Endothelial cell of umbilical vein (primary cell): ENCODE measurements at regions not wholly inside any gene's neighbourhood (a gene's known extent, or its start where the extent isn't known, plus 50 kb on each side); places are given as distances from the start of the nearest gene placed in this dataset.

ENCODE experiments used
- BruUV-seq: library from RNA; stranded (reverse); fragments of 400-500 nt; replicated peaks from 2 replicates; lab custom pipeline; 2021; lab: Mats Ljungman, UMichigan
- CTCF ChIA-PET: fragments of 300-600, 350-600 bp; sonication (Branson Sonifier 250); formaldehyde crosslinking; loops from one replicate; lab custom pipeline; 2021; ENCODE audit warnings: antibody characterized with exemption, inconsistent platforms; lab: Charles Lee
- POLR2A ChIA-PET: fragments of 300-600, 350-600 bp; sonication (Branson Sonifier 250); formaldehyde crosslinking; loops from one replicate; lab custom pipeline; 2021; ENCODE audit warnings: antibody characterized with exemption, inconsistent platforms; lab: Charles Lee
- DNase-seq: peaks from one replicate; pipeline ENCODE4 v3.0.0-alpha.2; 2011; ENCODE audit warnings: low read depth, low spot score
- FAIRE-seq: peaks from 2 replicates; lab custom pipeline; 2011; peaks lifted over from hg19 to GRCh38; lab: Jason Lieb, UNC
- H2AFZ ChIP-seq: 2 replicates; pipeline ENCODE4 v1.6.0; 2012; ENCODE audit warnings: low read depth, low read length, control low read depth, inconsistent platforms
- H3K27ac ChIP-seq: 2 replicates; pipeline ENCODE4 v1.5.1; 2011; ENCODE audit warnings: low read depth, mild to moderate bottlenecking, control low read depth, low read length, moderate library complexity; ENCODE audit not compliant: insufficient read depth
- H3K27me3 ChIP-seq, 2 experiments: 2 replicates each; pipeline versions ENCODE4 v1.6.0 to v1.6.1; 2011; ENCODE audit warnings: low read length in 2 of 2, mixed read lengths in 1 of 2; ENCODE audit not compliant: control insufficient read depth in 2 of 2, insufficient read depth in 2 of 2
- H3K36me3 ChIP-seq, 2 experiments: 2 replicates in 1 of 2; 3 replicates in 1 of 2; pipeline ENCODE4 v1.5.1; 2011; ENCODE audit warnings: low read length in 2 of 2, mild to moderate bottlenecking in 1 of 2, moderate library complexity in 1 of 2; ENCODE audit not compliant: control insufficient read depth in 2 of 2, insufficient read depth in 2 of 2; ENCODE audit errors: extremely low read depth in 1 of 2
- H3K4me1 ChIP-seq: 3 replicates; pipeline ENCODE4 v1.5.1; 2011; ENCODE audit warnings: mild to moderate bottlenecking, low read length; ENCODE audit not compliant: control insufficient read depth, insufficient read depth; ENCODE audit errors: extremely low read depth
- H3K4me2 ChIP-seq: 2 replicates; pipeline ENCODE4 v1.6.1; 2011; ENCODE audit warnings: low read length, control low read depth, mixed read lengths; ENCODE audit not compliant: insufficient read depth
- H3K4me3 ChIP-seq, 3 experiments: fragments of 200-600 bp in 1 of 3; sonication (generic), shearing (Covaris generic) in 1 of 3; replicated peaks in 1 of 3; 2 replicates each; pipeline ENCODE4 v1.5.1; 2011 to 2016; ENCODE audit warnings: control low read depth in 3 of 3, low read length in 3 of 3, mild to moderate bottlenecking in 2 of 3, inconsistent platforms in 1 of 3, low read depth in 1 of 3, moderate library complexity in 1 of 3; ENCODE audit not compliant: insufficient read depth in 1 of 3
- H3K79me2 ChIP-seq: 2 replicates; pipeline ENCODE4 v1.6.0; 2012; ENCODE audit warnings: low read length, inconsistent platforms; ENCODE audit not compliant: control insufficient read depth, insufficient read depth
- H3K9ac ChIP-seq: replicated peaks from 2 replicates; pipeline ENCODE3; 2011; ENCODE audit warnings: low read length, control low read depth; ENCODE audit not compliant: insufficient read depth; ENCODE audit errors: extremely low read depth
- H3K9me1 ChIP-seq: replicated peaks from 3 replicates; pipeline ENCODE4 v1.6.0; 2011; ENCODE audit warnings: mild to moderate bottlenecking, low read length; ENCODE audit not compliant: control insufficient read depth, insufficient read depth; ENCODE audit errors: extremely low read depth
- H3K9me3 ChIP-seq: replicated peaks from 2 replicates; pipeline ENCODE4 v1.5.1; 2012; ENCODE audit warnings: low read length, inconsistent platforms; ENCODE audit not compliant: control insufficient read depth, insufficient read depth
- H4K20me1 ChIP-seq: replicated peaks from 2 replicates; pipeline ENCODE3; 2011; ENCODE audit warnings: mild to moderate bottlenecking, low read length; ENCODE audit not compliant: control insufficient read depth, insufficient read depth; ENCODE audit errors: extremely low read depth
- EZH2 ChIP-seq: IDR thresholded peaks from 2 replicates; pipeline ENCODE4 v1.6.1; 2012; ENCODE audit warnings: borderline replicate concordance, low read depth, mild to moderate bottlenecking, moderate library complexity, low read length, inconsistent platforms; ENCODE audit not compliant: severe bottlenecking
- FOS ChIP-seq: IDR thresholded peaks from 2 replicates; pipeline ENCODE4 v1.6.1; 2011; ENCODE audit warnings: mild to moderate bottlenecking, low read length, moderate library complexity, borderline replicate concordance; ENCODE audit not compliant: insufficient read depth
- GATA2 ChIP-seq: IDR thresholded peaks from 2 replicates; pipeline ENCODE4 v1.7.0; 2011; ENCODE audit warnings: low read depth, mild to moderate bottlenecking, moderate library complexity, mixed read lengths, low read length; ENCODE audit not compliant: insufficient read length, insufficient read depth
- JUN ChIP-seq: IDR thresholded peaks from 2 replicates; pipeline ENCODE4 v1.6.1; 2011; ENCODE audit warnings: borderline replicate concordance, low read depth; ENCODE audit not compliant: insufficient read length, insufficient read depth
- MAX ChIP-seq: IDR thresholded peaks from 2 replicates; pipeline ENCODE4 v1.6.1; 2011; ENCODE audit not compliant: insufficient read depth, insufficient read length
- MYC ChIP-seq: IDR thresholded peaks from one replicate; pipeline ENCODE4 v1.6.1; 2011; ENCODE audit warnings: mild to moderate bottlenecking, low read depth, low read length
- POLR2A ChIP-seq: IDR thresholded peaks from 2 replicates; pipeline ENCODE4 v1.6.1; 2012; ENCODE audit warnings: low read depth, mild to moderate bottlenecking, control low read depth, low read length
- POLR2AphosphoS5 ChIP-seq: IDR thresholded peaks from 2 replicates; pipeline ENCODE4 v1.6.1; 2012; ENCODE audit warnings: low read depth, mild to moderate bottlenecking, control low read depth, low read length, moderate library complexity; ENCODE audit not compliant: insufficient read depth
- dilution Hi-C: fragments of 300-500 bp; cut with MboI; formaldehyde crosslinking; loops from one replicate; pipeline ENCODE4 v1.15.0; 2019; ENCODE audit warnings: low sequenced_read_pairs; ENCODE audit not compliant: extremely low pct_ligation_motif_present
- intact Hi-C: fragments of 100-400 bp; cut with micrococcal nuclease; formaldehyde crosslinking; loops from one replicate; pipeline ENCODE4 v1.10.0; 2022
- TF ChIP-seq, protein P1 (sequence below), 2 donors: IDR thresholded peaks; 1 replicate in 1 of 2; 2 replicates in 1 of 2; pipeline ENCODE4 v1.5.1; 2011; ENCODE audit warnings: low read length in 2 of 2, mild to moderate bottlenecking in 2 of 2, moderate library complexity in 2 of 2, control low read depth in 1 of 2, inconsistent platforms in 1 of 2, low read depth in 1 of 2; ENCODE audit not compliant: insufficient read depth in 1 of 2; ENCODE audit errors: extremely low read depth in 1 of 2

DNA sequence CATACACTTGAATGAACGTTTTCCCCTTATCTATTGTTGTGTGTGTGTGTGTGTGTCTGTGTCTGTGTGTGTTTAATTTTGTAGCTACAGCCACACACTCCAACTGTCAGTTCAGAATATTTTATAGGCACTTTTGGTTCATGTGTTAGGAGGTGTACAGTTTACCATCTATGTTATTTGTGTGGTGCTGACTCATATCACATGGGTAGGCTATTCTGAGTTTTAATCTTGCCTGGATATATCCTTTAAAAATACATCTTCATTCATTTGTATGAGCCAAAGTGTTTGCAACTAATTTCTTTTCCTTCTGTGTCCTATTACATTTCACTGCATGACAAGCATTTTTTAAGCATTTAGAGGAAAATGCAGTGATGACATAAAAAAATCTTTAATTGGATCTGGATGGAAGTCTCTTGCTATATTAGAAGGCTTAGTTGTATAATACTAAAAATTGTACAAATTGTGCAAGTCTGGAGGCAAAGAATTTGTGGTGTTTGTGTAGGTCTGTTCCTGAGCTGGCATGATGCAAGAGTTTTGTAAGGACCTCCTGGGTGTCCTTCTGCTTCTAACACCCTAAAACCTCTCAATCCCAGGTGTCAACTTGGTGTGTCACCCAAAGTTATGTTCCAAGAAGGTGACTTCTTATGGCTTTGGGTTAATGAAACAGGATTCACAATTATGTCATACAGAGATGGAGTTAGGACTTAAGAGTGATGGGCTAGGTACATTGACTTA is 52.4 kb upstream of the HMHB1 start:
- TF ChIP-seq GATA2 (no peak), POLR2AphosphoS5 (no peak), EZH2 (no peak), FOS (no peak), POLR2A (no peak), MYC (no peak), MAX (no peak), JUN (no peak)
- TF ChIP-seq, protein P1, sequence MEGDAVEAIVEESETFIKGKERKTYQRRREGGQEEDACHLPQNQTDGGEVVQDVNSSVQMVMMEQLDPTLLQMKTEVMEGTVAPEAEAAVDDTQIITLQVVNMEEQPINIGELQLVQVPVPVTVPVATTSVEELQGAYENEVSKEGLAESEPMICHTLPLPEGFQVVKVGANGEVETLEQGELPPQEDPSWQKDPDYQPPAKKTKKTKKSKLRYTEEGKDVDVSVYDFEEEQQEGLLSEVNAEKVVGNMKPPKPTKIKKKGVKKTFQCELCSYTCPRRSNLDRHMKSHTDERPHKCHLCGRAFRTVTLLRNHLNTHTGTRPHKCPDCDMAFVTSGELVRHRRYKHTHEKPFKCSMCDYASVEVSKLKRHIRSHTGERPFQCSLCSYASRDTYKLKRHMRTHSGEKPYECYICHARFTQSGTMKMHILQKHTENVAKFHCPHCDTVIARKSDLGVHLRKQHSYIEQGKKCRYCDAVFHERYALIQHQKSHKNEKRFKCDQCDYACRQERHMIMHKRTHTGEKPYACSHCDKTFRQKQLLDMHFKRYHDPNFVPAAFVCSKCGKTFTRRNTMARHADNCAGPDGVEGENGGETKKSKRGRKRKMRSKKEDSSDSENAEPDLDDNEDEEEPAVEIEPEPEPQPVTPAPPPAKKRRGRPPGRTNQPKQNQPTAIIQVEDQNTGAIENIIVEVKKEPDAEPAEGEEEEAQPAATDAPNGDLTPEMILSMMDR (IDR thresholded peaks at IDR 0.05; ENCODE audit: extremely low read depth in 1 of 2, insufficient read depth in 1 of 2, low read depth in 1 of 2, low read length in 2 of 2), result no peak
- Histone ChIP-seq H3K36me3 (no peaks in the 10 kb centered on the region), H3K9me3 (no peaks in the 10 kb centered on the region), H3K4me1 (no peaks in the 10 kb centered on the region), H3K9ac (no peak overlapping the region), H3K9me1 (no peaks in the 10 kb centered on the region), H3K4me2 (no peak overlapping the region), H3K27me3 (no peaks in the 10 kb centered on the region), H4K20me1 (no peaks in the 10 kb centered on the region), H2AFZ (no peak overlapping the region), H3K4me3 (no peak overlapping the region), H3K79me2 (no peaks in the 10 kb centered on the region), H3K27ac (no peak overlapping the region)
- DNase-seq (no peak), FAIRE-seq (no peak)
- no TSS peak for BruUV-seq
- dilution Hi-C loops, result no loop called here
- intact Hi-C loops, result no loop called here
- CTCF ChIA-PET, result no interaction called here
- POLR2A ChIA-PET, result no interaction called here
